Fibroblast of mammary gland (primary cell): ENCODE measurements at regions not wholly inside any gene's neighbourhood (a gene's known extent, or its start where the extent isn't known, plus 50 kb on each side); places are given as distances from the start of the nearest gene placed in this dataset.

Source experiments
- DNase-seq: peaks from one replicate; pipeline ENCODE4 v3.0.0-alpha.2; 2010; ENCODE audit warnings: low read depth
- H3K4me3 ChIP-seq: 2 replicates; pipeline ENCODE4 v1.5.1; 2011; ENCODE audit warnings: low read depth, mild to moderate bottlenecking, low read length, moderate library complexity; ENCODE audit not compliant: control insufficient read depth
- TF ChIP-seq, protein P1 (sequence below): conservative IDR thresholded peaks from 2 replicates; pipeline ENCODE4 v1.5.1; 2011; ENCODE audit warnings: low read depth, low read length, inconsistent platforms; ENCODE audit not compliant: control insufficient read depth, insufficient read depth

- H3K4me3 ChIP-seq, result no peak overlapping the region
- TF ChIP-seq, protein P1, sequence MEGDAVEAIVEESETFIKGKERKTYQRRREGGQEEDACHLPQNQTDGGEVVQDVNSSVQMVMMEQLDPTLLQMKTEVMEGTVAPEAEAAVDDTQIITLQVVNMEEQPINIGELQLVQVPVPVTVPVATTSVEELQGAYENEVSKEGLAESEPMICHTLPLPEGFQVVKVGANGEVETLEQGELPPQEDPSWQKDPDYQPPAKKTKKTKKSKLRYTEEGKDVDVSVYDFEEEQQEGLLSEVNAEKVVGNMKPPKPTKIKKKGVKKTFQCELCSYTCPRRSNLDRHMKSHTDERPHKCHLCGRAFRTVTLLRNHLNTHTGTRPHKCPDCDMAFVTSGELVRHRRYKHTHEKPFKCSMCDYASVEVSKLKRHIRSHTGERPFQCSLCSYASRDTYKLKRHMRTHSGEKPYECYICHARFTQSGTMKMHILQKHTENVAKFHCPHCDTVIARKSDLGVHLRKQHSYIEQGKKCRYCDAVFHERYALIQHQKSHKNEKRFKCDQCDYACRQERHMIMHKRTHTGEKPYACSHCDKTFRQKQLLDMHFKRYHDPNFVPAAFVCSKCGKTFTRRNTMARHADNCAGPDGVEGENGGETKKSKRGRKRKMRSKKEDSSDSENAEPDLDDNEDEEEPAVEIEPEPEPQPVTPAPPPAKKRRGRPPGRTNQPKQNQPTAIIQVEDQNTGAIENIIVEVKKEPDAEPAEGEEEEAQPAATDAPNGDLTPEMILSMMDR, result no peak
- DNase-seq, result peak; percentile 61
Observed at GRCh38 chr5:175796536-175797499, 74.6 kb upstream of the CPLX2 start.

DNA sequence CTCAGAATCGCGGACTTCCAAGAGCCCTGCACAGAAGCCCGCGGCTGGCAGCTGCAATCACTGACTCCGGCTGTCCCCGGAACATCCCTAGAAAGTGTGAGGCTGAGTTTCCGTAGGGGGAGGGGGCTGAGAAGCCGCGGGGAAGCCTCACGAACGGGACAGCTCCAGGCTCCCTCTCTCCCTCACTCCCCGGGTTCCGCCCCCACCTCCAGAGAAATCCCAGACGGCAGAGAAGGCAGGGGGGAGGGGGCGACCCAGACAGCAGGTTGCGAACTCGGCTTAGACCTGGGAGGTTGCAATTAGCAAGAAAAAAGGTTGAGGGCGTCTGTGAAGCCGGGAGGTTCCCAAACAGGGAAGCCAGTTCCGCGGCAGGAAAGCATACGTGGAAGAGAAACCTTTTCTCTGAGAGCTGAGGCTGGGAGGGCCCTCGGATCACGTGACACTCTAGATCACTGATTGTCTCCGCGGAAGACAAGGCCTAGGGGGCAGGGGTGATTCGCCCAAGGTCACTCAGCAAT is 73.8 kb upstream of the CPLX2 start:
- TF ChIP-seq, protein P1, result no peak
- no peak overlapping the region for H3K4me3 ChIP-seq
- no peak for DNase-seq

DNA sequence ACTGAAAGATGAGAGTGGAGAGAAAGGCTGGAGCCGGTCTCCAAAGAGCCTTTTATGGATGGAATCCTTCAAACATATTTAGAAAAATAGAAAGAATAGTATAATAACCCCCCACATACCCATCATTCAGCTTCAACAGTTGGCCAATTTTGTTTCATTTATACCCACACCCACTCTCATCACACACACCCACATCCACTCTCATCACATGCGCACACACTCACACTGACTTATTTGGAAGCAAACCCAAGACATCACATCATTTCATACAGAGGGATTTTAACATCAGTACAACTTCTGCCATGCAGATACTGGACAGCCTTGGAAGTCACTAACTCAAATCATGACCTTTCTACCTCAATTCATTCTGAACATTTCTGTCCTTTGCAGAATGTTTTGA is 72.8 kb upstream of the CPLX2 start:
- TF ChIP-seq, protein P1, result no peak
- H3K4me3 ChIP-seq, result no peak overlapping the region
- no peak for DNase-seq

DNA sequence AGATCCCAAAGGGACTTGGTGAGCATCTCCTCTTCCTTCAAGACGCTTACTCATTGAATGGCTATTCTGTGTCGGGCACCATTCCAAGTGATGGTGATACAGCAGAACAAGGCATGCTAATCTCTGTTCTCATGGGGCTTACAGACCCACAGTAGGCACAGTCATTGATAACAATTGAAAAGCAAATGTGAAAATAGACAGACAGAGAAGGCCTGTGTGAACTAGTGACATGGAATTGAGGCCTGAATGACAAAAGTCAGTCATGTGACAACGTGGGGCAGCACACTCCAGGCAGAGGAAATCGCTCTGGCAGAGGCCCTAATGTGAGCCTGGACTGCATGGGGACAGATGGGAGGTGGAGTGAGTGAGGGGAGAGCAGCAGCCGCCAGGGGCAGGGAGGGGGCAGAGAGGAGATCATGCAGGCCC is 70.7 kb upstream of the CPLX2 start:
- TF ChIP-seq, protein P1, result no peak
- DNase-seq, result peak; percentile 78

DNA sequence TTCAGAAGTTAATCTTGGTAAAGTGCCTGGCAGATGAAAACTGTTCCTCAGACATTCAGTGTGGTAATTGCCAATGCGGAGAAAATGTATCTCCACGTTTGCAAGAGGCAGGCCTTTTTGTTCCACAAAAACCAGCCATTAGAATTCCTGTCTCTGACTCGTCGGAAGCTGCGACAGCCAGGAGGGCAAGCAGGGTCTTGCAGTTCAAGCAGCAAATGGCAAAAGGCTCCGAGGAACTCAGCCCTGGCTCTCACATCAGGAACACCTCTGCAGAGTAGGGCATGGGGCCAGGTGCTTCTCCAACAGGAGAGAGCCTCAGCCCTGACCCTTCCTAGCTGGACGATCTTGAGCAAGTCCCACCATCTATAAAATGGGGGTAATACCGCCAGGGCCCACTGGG is 69.0 kb upstream of the CPLX2 start:
- no peak for DNase-seq
- TF ChIP-seq, protein P1, result no peak
- H3K4me3 ChIP-seq, result no peak overlapping the region

More for the DNA sequence above, 70.7 kb upstream of the CPLX2 start:
- no peak overlapping the region for H3K4me3 ChIP-seq

DNA sequence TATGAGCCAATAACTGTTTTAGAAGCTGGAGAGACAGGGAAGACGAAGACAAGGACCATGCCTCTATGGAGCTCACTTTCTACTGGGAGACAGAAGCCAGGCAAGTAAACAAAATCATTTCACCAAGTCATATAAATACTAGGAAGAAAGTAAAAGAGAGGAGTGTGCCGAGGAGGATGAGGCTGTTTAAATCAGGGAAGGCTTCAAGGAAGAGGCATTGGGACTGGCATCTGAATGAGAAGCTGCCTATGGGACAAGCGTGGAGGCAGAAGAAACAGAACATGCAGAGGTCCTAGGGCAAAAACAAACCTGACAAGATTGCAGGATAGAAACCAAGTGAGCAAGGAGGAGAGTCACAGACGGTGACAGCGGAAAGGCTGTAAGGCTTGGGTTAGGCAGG is 68.1 kb upstream of the CPLX2 start:
- no peak for DNase-seq
- no peak overlapping the region for H3K4me3 ChIP-seq
- TF ChIP-seq, protein P1, result no peak
